Transverse colon (tissue), 4 donors: ENCODE measurements at regions not wholly inside any gene's neighbourhood (a gene's known extent, or its start where the extent isn't known, plus 50 kb on each side); places are given as distances from the start of the nearest gene placed in this dataset.

ENCODE experiments used
- DNase-seq: peaks from one replicate; pipeline ENCODE4 v3.0.0-alpha.2; 2019
- H3K27ac ChIP-seq, 4 donors: fragments of 200-600 bp; sonication (generic); 2 replicates each; pipeline ENCODE4 v1.5.1; 2016 to 2018; ENCODE audit warnings: inconsistent platforms in 4 of 4
- H3K27me3 ChIP-seq: fragments of 200-600 bp; sonication (generic); 2 replicates; pipeline ENCODE4 v1.5.1; 2017; ENCODE audit warnings: inconsistent platforms
- H3K36me3 ChIP-seq, 4 donors: fragments of 200-600 bp; sonication (generic); 2 replicates each; pipeline ENCODE4 v1.5.1; 2017 to 2019; ENCODE audit warnings: inconsistent platforms in 4 of 4
- H3K4me1 ChIP-seq, 4 donors: fragments of 200-600 bp; sonication (generic); 2 replicates each; pipeline ENCODE4 v1.5.1; 2017 to 2020; ENCODE audit warnings: inconsistent platforms in 4 of 4
- H3K4me3 ChIP-seq, 4 donors: fragments of 200-600 bp; sonication (generic); 1 replicate in 1 of 4; 2 replicates in 3 of 4; pipeline versions ENCODE4 v1.5.1 to v1.6.1; 2017 to 2019; ENCODE audit warnings: inconsistent platforms in 4 of 4
- H3K9me3 ChIP-seq, 2 donors: fragments of 200-600 bp; sonication (generic); 2 replicates each; pipeline ENCODE4 v1.5.1; 2017 to 2019; ENCODE audit warnings: inconsistent platforms in 2 of 2
- EP300 ChIP-seq: sonication (generic); formaldehyde crosslinking; IDR thresholded peaks from one replicate; pipeline ENCODE4 v1.6.1; 2017; ENCODE audit warnings: antibody characterized with exemption, low read depth
- POLR2A ChIP-seq: fragments of 450-650 bp; IDR thresholded peaks from one replicate; pipeline ENCODE4 v1.6.1; 2016; ENCODE audit warnings: antibody characterized with exemption, mild to moderate bottlenecking, moderate library complexity
- POLR2AphosphoS5 ChIP-seq, 3 donors: sonication (generic); formaldehyde crosslinking; IDR thresholded peaks; one replicate each; pipeline ENCODE4 v1.6.1; 2016; ENCODE audit warnings: antibody characterized with exemption in 3 of 3
- WGBS, 2 donors: methylation state at CpG; one replicate each; pipeline ENCODE4 v1.1.5; 2018; ENCODE audit warnings: low coverage in 1 of 2; 5-methylcytosine and 5-hydroxymethylcytosine counted together
- in situ Hi-C, 4 donors: fragments of 200-750 bp; cut with MboI; loops; one replicate each; pipeline versions ENCODE4 v1.15.0 to v1.15.1; 2017; ENCODE audit warnings: low sequenced_read_pairs in 3 of 4, low pct_ligation_motif_present in 1 of 4, low pct_unique_long_range_greater_than_20kb in 1 of 4
- intact Hi-C: fragments of 100-400 bp; cut with DNase I; formaldehyde crosslinking; loops from one replicate; pipeline ENCODE4 v1.15.1; 2023; ENCODE audit warnings: low total_unique reads
- TF ChIP-seq, protein P1 (sequence below), 5 experiments: fragments of 200-600 bp in 3 of 5; fragments of 450-650 bp in 2 of 5; sonication (generic) in 3 of 5; IDR thresholded peaks; 1 replicate in 2 of 5; 2 replicates in 3 of 5; pipeline ENCODE4 v1.5.1; 2016 to 2017; ENCODE audit warnings: antibody characterized with exemption in 5 of 5, inconsistent platforms in 3 of 5, mild to moderate bottlenecking in 2 of 5, moderate library complexity in 1 of 5

DNA sequence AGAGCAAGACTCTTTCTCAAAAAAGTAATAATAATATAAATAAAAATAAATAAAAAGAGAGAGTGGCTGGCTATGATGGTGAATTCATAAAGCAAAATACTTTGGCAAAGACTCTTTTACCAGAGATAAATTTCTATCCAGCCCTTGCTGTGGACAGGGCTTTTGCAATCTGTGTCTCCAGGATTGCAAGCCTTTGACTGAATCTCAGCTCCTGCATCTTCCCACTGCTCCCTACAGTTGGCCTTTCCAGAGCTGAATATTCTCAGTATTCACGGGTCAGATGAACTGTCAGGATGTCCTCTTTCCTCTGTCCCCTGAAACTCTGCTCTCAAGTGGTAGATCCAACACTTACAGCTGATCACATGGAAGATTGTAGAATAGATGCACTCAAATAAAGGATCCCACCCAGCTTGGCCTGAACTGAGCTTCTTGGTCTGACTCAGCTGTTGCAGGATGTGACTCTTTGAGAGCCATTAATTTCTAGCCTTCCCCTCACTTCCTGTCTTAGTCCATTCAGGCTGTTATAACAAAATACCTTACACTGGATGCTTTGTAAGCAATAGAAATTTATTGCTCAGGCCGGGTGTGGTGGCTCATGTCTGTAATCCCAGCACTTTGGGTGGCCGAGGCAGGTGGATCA lies 123.4 kb upstream of the GUCY1A1 start:
- H3K27ac ChIP-seq, result peak overlapping the region in 1 of 4 donors; percentile 11
- no peak for DNase-seq
- H3K9me3 ChIP-seq, result no peaks in the 10 kb centered on the region
- no peak overlapping the region for H3K4me3 ChIP-seq
- H3K4me1 ChIP-seq, result no peaks in the 10 kb centered on the region
- 44% methylated on average over 3 of the region's 3 CpGs; no CpG with 5 or more reads in 1 of the 2 donors for WGBS, 2 donors
- no peaks in the 10 kb centered on the region for H3K36me3 ChIP-seq
- in situ Hi-C loops (no loop called here), intact Hi-C loops (no loop called here)
- H3K27me3 ChIP-seq, result no peaks in the 10 kb centered on the region
- TF ChIP-seq, protein P1, sequence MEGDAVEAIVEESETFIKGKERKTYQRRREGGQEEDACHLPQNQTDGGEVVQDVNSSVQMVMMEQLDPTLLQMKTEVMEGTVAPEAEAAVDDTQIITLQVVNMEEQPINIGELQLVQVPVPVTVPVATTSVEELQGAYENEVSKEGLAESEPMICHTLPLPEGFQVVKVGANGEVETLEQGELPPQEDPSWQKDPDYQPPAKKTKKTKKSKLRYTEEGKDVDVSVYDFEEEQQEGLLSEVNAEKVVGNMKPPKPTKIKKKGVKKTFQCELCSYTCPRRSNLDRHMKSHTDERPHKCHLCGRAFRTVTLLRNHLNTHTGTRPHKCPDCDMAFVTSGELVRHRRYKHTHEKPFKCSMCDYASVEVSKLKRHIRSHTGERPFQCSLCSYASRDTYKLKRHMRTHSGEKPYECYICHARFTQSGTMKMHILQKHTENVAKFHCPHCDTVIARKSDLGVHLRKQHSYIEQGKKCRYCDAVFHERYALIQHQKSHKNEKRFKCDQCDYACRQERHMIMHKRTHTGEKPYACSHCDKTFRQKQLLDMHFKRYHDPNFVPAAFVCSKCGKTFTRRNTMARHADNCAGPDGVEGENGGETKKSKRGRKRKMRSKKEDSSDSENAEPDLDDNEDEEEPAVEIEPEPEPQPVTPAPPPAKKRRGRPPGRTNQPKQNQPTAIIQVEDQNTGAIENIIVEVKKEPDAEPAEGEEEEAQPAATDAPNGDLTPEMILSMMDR (IDR thresholded peaks at IDR 0.05), result no peak
- TF ChIP-seq EP300, result no peak
- no peak for TF ChIP-seq POLR2A

DNA sequence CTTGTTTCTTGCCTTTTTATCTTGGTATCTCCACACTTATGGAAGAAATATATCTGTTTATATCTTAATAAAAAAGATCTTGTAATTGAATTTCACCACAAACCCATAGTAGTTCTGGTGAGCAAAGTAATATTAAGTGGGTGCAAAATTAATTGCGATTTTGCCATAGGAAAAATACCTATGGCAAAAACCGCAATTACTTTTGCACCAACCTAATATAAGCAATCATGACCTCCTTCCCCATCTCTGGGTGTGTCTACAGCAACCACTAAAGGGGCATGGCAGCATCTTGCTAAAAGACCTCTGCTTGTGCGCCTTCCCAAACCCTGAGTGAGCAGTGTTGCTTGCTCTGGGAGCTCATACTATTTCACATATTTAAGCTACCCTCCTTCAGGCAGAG lies 124.2 kb upstream of the GUCY1A1 start:
- no peaks in the 10 kb centered on the region for H3K36me3 ChIP-seq
- DNase-seq, result no peak
- H3K27me3 ChIP-seq, result no peaks in the 10 kb centered on the region
- WGBS, 2 donors, result 90 to 100% methylated on average over 2 to 3 of the region's 3 CpGs
- H3K27ac ChIP-seq, result no peak overlapping the region
- in situ Hi-C loops (no loop called here), intact Hi-C loops (no loop called here)
- H3K9me3 ChIP-seq, result no peaks in the 10 kb centered on the region
- no peak for TF ChIP-seq POLR2AphosphoS5 (IDR thresholded peaks at IDR 0.05)
- TF ChIP-seq, protein P1 (IDR thresholded peaks at IDR 0.05), result no peak
- no peak for TF ChIP-seq EP300
- no peak for TF ChIP-seq POLR2A
- no peak overlapping the region for H3K4me3 ChIP-seq
- no peaks in the 10 kb centered on the region for H3K4me1 ChIP-seq

DNA sequence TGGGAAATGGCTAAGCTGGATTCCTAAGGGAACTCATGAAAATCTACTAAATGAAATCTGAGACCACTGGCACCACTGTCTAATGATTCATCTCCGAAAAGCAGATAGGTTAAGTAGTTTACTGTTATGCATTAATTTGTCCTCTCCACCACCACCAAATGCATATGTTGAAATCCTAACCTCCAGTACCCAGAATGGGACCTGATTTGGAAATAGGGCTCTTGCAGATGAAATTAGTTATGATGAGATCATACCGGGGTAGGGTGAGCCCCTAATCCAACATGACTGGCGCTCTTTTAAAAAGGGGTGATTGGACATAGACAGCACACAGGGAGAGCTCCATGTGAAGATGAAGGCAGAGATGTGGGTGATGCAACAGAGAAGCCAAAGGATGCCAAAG lies 124.9 kb upstream of the GUCY1A1 start:
- WGBS, 2 donors, result 90 to 92% methylated on average over 2 to 3 of the region's 3 CpGs
- H3K4me3 ChIP-seq, result no peak overlapping the region
- intact Hi-C loops, result no loop called here
- no peaks in the 10 kb centered on the region for H3K27me3 ChIP-seq
- no peak overlapping the region for H3K27ac ChIP-seq
- H3K36me3 ChIP-seq, result no peaks in the 10 kb centered on the region
- H3K4me1 ChIP-seq, result no peaks in the 10 kb centered on the region
- in situ Hi-C loops, result no loop called here
- no peaks in the 10 kb centered on the region for H3K9me3 ChIP-seq
- TF ChIP-seq, protein P1 (IDR thresholded peaks at IDR 0.05), result no peak
- TF ChIP-seq POLR2AphosphoS5 (IDR thresholded peaks at IDR 0.05) (no peak), EP300 (no peak), POLR2A (no peak)
- no peak for DNase-seq

DNA sequence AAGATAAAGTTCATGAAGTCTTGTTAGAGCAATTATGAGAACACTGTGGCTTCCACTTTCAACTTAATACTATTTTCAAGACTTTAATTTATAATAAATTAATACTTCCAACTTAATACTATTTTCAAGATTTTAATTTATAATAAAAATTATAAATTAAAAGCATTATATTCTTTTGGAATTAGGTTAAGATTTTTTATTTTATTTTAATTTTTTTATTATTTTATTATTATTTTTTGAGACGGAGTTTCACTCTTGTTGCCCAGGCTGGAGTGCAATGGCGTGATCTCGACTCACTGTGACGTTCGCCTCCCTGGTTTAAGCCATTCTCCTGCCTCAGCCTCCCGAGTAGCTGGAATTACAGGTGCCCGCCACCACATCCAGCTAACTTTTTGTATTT lies 126.0 kb upstream of the GUCY1A1 start:
- TF ChIP-seq, protein P1 (IDR thresholded peaks at IDR 0.05), result no peak
- no peak for TF ChIP-seq POLR2AphosphoS5 (IDR thresholded peaks at IDR 0.05)
- TF ChIP-seq EP300, result no peak
- TF ChIP-seq POLR2A, result no peak
- H3K4me1 ChIP-seq, result no peaks in the 10 kb centered on the region

More for the DNA sequence above, 126.0 kb upstream of the GUCY1A1 start:
- Histone ChIP-seq H3K4me3 (no peak overlapping the region), H3K27ac (no peak overlapping the region), H3K9me3 (no peaks in the 10 kb centered on the region), H3K27me3 (no peaks in the 10 kb centered on the region), H3K36me3 (no peaks in the 10 kb centered on the region)
- no peak for DNase-seq
- intact Hi-C loops (no loop called here), in situ Hi-C loops (no loop called here)
- WGBS, 2 donors, result 94 to 100% methylated on average over 1 to 7 of the region's 7 CpGs
